Stimulated activated CD4-positive, alpha-beta T cell treated with anti-CD3 and anti-CD28 coated beads, Interleukin-12 subunit alpha, Interleukin-12 subunit beta, amount 100 ng/mL, for 4 hours (primary cell): ENCODE measurements at regions not wholly inside any gene's neighbourhood (a gene's known extent, or its start where the extent isn't known, plus 50 kb on each side); places are given as distances from the start of the nearest gene placed in this dataset.

Experiments
- DNase-seq: peaks from one replicate; pipeline ENCODE4 v3.0.0-alpha.2; 2020

DNA sequence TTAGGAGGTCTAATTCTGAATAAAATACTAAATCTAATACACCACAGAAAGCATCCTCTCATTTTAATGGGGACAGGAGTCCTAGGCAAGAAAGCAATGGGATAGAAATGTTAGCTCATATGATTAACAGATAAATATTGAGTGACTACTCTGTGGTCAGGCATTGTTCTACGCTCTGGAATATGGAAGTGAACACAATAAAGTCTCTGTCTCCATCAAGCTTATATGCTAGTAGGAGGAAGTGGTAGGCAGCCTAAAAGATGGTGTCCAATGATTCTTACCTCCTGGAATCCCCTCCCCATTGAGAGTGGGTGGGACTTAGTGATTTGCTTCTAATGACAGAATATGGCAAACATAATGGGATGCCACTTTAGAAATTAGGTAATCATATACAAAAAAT lies 160.3 kb upstream of the PDGFD start:
- DNase-seq: no peak

DNA sequence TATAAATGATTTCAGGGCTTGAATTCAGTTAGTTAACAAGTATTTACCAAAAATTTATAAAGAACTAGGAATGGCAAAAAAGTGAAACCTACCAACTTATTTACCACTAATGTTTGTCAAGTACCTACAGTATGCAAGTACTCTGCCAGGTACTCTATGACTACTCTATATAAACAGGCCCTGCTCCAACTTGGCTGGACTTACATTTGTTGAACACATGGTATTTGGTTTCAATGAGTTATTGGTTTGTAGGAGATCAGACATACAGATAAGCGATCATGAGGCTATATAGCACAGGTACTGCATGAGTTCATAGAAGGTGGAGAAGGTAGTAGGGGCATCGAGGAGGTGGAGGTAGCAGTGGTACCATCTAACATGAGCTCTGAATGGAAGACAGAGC lies 159.9 kb upstream of the PDGFD start:
- no peak for DNase-seq

DNA sequence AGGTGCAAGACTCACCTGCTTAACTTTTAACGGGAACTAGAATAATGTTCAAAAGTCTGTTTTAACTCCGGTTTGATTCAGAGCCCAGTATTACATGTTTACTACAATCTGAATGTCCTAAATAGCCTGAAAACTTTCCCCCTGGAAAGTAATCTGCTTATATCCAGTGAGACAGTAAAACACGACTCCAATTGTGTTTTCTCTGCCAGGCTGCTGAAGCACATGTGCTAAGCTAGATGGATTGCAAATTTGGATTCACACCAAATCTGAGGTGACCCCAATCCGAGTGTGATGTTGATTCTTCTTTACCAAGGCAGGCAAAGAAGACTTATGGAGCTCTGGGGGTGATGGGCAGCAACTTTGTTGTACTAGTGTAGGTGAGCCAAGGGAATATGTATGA lies 158.7 kb upstream of the PDGFD start:
- no peak for DNase-seq

DNA sequence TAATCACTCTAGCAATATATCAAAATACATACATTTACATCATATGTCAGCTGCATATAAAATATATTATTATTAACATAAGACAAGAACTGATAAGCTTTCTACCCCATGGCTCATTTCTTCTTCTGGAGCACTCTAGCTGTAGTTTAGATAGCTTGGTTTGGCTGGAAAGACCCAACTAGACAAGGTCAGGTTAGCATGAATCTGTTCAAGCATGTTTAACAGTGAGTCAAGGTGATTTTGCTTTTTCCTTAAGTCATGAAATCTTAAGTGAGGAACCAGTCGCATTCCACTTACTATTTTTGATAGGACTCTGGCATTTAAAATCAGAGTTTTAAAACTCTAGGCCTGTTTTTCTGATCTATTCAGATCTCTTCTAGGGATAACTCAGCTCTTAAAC lies 157.0 kb upstream of the PDGFD start:
- no peak for DNase-seq

DNA sequence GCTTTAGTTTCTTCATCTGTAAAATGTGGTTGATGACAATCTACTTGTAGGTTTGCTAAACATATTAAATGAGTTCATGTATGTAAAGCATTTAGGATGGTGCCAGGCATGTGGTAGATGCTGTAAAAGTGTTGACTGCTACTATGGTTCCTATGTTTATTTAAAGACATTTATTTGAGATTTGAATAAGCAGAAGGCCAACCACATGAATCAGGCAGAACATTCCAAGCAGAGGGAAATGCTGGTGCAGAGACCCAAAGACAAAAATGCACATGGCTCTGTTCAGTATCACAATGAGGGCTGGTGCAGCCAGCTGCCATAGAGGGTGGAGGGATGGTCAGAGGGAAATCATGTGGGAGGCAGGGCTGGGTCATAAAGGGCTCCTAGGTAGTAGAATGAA lies 156.2 kb upstream of the PDGFD start:
- no peak for DNase-seq

DNA sequence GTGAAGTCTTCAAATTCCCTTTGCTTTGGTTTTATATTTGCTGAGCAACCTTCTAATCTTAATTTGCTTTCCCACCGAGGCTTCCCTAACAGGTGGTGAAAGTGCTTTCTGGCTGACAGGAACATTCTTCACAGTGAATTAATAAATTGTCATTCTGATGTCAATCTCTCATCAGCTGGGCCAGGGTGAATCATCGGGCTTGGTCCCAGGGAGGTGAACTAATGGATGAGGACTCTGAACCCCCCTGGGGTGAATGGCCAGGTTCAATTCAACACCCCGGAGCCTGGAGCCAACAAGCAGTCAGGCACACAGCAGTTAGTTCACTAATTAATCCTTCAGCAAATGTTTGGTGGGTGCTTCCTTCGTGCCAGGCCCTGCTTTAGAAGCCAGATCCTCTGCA lies 155.4 kb upstream of the PDGFD start:
- no peak for DNase-seq

DNA sequence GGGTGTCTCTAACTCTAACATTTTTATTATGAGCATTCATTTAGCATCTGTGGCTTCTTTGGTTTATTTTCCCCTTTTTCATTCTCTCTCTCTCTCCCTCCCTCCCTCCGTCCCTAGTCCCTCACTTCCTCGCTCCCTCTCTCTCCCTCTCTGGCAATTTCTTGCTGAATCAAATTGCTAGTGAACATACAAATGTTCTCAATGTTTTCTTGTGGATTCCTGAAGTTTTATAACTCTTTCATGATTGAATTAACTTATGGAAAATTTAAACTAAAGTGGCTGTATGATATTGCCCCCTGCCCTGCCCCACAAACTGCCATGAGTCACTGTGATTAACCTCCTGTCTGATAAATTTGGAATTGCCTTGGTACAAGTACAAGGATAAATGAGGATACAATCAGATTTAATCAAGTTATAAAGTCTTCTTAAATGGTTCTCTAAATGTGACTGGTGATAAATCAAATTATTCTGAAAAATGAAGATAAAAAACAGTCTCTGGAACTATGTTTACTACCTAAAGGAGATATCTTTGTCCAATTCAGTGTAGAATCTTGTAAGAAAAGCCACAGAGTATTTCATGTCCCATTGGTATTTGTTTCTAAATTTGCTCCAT lies 143.0 kb upstream of the PDGFD start:
- DNase-seq: no peak

DNA sequence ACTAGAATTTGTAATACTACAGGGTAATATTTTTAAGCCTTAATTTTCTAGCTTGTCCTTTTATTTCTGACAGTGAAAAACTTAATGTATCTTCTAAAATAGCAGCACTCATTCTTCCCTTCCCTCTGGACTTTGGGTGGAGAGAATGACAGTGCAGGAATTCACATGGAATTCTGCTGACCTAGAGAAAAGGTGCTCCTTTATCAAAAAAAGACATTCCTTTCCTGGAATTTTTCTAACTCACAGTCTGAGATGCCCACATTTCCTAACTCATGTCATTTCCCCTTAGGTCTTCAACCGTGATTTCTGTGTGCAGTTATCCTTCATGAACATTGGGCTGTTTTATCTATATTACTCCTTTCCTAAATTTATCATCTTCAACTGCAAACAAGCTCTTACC lies 137.8 kb upstream of the PDGFD start:
- no peak for DNase-seq

DNA sequence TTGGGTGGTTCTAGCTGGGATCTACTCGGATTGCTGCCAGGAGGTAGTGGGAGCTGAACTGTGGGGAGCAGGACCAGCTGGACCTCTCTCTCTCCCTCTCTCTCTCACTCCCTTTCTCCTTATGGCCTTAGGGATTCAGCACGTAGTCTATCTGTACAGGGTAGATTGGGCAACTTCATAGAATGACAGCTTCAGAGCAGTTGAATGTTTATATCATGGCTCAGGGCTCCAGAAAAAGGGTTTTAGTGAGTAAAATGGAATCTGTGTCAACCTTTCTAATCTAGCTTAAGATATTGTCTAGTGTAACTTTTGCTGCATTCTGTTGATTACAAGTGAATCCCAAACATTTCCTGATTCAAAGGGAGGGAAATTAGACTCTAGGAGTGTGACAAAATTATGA lies 127.7 kb upstream of the PDGFD start:
- DNase-seq: no peak

DNA sequence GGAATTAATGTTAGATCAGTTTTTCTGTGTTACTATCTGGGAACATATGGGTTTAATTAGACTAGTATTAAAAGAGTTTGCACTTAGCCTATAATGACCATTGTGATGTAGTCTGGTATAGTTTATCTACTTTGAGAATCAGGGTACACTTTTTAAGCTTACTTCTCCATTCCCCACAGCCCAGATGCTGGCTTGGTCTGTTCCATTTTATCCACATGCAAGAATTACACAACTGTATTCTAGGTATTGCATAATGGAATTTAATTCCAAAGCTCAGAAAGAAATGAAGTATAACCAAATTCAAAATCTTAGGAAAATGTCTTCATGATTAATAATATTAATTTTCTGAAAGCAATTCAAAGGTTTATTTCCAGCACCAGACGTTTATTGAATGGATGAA lies 122.2 kb upstream of the PDGFD start:
- DNase-seq: no peak

DNA sequence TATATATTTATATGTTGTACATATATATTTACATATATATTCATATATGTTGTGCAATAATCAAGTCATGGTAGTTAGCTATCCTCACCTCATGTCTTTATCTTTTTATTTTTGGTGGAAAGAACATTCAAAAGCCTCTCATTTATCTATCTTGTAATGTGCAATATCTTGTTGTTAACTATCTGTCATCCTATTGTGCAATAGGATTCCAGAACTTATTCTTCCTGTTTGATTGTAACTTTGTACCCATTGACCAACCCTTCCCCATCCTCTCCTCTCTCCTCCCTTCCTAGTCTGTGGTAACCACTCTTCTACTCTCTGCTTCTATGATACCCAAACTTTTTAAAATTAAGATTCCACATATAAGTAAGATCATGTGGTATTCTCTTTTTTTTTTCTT lies 115.6 kb upstream of the PDGFD start:
- no peak for DNase-seq

DNA sequence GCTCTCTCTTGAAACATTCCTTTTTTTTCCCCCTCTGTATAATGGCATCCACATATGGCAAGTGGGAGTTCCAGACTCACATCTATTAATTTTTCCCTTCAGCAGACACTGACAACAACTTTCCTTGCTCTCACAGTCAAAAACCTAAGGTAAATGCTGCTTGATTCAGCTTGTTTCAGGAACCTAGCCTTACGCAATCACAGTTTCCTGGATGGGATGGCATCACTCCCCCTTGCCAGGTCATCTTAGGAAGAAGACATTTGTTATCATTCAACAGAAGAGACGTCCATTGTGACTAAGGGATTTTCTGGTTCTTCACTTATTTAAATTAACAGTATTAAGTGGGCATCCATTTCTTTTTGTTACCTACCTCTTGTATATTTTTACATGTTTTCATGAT lies 112.0 kb upstream of the PDGFD start:
- no peak for DNase-seq

DNA sequence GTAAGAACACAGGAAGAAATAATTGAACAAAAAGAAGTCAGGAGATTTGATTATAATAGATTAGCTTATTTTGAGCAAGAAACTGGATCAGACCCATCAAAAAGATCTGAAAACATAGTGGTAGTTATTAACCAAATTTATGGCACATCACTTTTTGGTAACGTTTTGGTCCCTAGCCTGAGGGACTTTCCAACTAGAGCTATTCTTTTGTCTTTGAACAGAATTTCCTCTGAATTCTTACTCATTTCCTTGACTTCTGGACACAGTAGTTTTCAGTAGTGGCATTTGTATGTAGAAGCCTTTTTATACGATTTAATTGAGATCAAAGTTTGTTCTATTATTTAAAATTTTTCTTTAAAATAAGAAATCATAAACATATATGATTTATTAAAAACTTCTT lies 96.5 kb upstream of the PDGFD start:
- no peak for DNase-seq

DNA sequence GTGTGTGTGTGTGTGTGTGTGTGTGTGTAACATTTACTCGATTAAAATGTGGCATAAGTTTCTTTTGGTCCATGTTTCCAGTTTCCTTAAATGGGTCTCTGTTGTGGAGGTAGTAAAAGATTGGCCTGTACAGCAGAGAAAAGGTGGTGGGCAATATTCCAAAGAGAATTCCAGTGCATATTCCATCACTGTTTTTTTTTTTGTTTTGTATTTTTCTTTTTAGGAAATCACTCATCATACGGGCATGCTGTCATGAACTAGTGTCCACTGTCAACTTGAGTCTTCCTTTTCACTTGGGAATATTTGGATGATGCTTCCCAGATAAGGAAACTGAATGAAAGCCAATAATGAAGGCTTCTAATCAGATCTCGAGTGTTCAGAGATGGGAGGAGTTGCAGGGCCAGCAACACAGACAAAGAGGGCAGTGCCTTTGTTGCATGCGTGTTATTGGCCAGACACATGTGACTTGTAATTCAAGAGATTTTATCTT lies 95.2 kb upstream of the PDGFD start:
- no peak for DNase-seq

DNA sequence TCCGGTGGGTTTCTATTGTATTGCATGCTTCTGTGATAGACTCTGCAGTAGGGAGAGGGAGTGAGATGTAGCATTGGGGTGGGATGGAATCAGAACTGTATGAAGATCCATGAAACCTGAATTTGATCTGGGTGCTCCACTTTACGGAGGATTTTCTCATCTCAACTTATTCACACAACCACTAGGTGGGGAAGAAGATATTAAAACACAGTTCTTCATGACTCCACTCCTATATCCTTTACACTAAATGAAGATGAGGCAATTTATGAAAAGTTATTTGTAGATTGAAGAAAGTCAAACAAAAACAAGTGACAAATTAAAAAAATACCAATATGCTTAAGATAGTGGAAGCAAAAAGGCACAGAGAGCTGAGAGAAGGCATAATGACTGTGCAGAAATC lies 92.6 kb upstream of the PDGFD start:
- no peak for DNase-seq

DNA sequence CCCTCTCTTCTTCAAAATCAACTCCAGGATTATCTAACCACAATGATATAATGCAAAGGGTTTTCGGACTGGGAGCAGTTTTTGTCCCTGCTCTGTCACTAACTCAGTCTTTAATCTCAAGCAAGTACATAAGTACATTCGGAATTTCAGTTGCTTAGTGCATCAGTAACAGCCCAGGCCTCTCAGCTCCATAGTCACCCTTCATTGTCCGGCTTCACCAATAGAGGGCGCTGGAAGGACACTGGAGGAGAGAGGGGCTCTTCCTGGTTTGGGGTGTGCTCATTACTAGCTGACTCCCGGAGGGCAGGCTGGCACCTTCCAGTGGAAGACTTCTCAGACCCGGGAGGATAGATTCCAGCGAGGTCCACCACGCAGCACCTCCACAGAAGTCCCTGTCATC lies 90.4 kb upstream of the PDGFD start:
- DNase-seq: peak; percentile 2

DNA sequence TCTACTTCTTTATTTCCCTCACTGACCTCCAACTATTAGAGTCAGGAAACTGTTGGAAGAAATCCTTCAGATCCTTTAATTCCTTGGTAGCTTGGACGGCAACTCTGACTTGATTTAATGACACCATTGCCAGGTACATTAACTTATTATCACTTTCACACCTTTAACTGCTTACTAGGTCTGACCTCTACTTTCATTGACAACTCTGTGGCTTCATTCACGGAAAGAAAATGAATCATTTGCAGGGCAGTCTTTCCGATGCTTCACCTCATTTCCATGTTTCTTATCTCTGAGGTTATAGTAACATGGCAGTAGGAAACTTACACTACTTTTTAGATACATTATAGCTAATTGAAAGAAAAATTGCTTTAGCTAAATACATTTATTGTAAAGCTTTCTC lies 82.6 kb upstream of the PDGFD start:
- DNase-seq: no peak

DNA sequence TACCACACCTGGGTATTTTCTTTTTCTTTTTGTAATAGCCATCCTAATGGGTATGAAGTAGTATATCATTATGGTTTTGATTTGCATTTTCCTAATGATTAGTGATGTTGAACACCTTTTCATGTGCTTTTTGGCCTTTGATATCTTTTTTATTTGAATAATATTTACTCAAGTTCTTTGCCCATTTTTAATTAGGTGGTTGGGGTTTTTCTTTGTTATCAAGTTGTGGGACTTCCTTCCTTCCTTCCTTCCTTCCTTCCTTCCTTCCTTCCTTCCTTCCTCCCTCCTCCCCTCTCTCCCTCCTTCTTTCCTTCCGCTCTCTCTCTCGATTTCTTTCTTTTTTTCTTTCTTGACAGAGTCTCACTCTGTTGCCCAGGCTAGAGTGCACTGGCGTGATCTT lies 75.0 kb upstream of the PDGFD start:
- no peak for DNase-seq

DNA sequence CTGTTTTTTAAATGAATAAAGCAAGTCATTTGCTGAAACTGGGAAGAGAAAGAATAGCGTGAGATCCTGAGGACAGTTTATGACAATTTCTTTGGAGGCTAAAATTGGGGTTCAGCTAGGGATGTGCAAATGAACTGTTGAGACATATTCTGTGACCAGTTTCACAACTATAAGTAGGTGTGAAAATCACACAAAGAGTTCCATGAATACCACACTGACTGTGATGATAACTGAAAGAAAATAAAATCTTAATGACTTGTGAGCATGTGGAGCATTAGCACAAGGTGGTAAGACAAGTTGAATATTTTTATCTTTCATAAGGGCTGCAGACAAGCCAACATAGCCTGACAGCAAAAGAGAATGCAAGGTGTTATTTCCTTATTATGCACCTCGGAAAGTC lies 61.1 kb upstream of the PDGFD start:
- no peak for DNase-seq

DNA sequence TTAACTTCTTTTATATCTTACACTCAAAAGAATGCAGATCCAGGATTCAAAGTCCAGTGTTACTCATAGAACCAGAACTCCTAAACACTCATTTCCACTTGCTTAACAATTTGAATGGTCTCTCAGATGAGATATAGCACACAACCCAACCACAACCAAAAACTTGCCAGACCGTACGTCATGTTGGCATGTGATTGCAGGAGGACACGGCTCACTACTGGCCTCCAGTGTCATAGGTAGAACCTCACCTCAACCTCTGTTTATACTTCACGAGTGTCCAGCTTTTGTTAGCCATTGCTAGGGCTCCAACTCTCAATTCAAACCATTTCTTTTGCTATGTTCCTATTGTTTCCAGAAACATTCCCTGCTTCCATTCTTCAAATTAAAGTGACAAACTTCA lies 58.5 kb upstream of the PDGFD start:
- DNase-seq: no peak

DNA sequence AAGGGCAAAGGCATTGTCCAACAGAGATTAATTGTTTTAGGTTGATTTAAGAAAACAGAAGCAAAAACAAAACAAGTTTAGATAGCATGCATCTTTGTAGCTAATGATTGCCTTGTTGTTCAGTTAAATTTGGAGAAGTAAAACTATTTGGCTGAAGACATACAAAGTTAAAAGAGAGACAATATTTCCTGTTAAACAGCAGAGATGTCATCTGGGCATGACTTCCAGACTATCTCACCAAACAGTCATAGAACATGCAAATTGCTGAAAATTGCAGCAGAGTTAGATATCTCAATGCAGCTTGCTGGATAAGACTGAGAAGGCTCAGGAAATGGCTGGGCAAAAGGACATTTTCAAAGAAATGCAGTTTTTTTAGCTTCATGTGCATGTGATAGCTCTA lies 57.5 kb upstream of the PDGFD start:
- no peak for DNase-seq

DNA sequence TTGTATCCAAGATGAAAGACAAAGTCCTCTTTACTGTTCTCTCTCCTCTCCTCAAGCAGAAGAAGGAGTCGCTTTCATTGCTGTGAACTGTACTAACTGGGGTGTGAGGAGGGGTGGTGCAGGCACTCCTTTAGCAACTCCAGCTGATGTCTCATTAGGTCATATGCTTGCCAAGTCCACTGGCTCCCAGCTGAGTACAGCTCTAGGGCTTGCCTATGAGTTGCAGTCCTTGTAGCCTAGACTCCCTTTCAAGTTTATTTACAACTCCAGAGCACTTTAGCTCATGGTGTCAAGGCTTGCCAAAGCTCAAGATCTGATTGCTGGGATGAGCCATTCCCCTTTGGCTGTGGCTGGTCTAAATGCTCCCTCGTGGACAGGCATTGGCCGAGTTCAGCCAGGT lies 55.1 kb upstream of the PDGFD start:
- no peak for DNase-seq

DNA sequence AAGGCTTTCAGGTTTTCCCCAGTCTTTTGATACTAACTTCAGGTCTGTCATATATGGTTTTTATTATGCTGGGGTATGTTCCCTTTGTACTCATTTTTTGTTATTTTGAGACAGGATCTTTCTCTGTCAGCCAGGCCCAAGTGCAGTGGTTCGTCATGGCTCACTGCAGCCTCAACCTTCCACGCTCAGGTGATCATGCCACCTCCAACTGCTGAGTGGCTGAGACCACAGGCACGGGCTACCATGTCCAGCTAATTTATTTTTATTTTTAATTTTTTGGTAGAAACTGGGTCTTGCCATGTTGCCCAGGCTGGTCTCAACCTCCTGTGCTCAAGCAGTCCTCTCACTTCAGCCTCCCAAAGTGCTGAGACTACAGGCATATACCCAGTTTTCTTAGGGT lies 50.6 kb upstream of the PDGFD start:
- no peak for DNase-seq
